ENCODE measurements at regions not wholly inside any gene's neighbourhood (a gene's known extent, or its start where the extent isn't known, plus 50 kb on each side); places are given as distances from the start of the nearest gene placed in this dataset.

- no peak for DNase-seq
These were observed 100.0 kb upstream of the HDAC4 start for GRCh38 chr2:239500574-239501550.

GRCh38 chr2:239499726-239500573, 99.1 kb upstream of the HDAC4 start:
- no peak for DNase-seq

GRCh38 chr2:239498981-239499634, 98.3 kb upstream of the HDAC4 start:
- DNase-seq: no peak

- no peak for DNase-seq
These were observed 97.8 kb upstream of the HDAC4 start for GRCh38 chr2:239498576-239498975.

GRCh38 chr2:239496700-239497099, 95.9 kb upstream of the HDAC4 start:
- DNase-seq: no peak

GRCh38 chr2:239495791-239496233, 95.0 kb upstream of the HDAC4 start:
- no peak for DNase-seq

- no peak for DNase-seq
These were observed 94.4 kb upstream of the HDAC4 start for GRCh38 chr2:239495175-239495574.

GRCh38 chr2:239494578-239494977, 93.8 kb upstream of the HDAC4 start:
- no peak for DNase-seq

- no peak for DNase-seq
These were observed 88.7 kb upstream of the HDAC4 start for GRCh38 chr2:239489481-239489880.

- DNase-seq: no peak
These were observed 87.3 kb upstream of the HDAC4 start for GRCh38 chr2:239488125-239488524.

- no peak for DNase-seq
These were observed 86.5 kb upstream of the HDAC4 start for GRCh38 chr2:239487272-239487671.

GRCh38 chr2:239485622-239486021, 84.8 kb upstream of the HDAC4 start:
- no peak for DNase-seq

GRCh38 chr2:239484571-239485355, 83.9 kb upstream of the HDAC4 start:
- DNase-seq: no peak

- DNase-seq: no peak
These were observed 82.2 kb upstream of the HDAC4 start for GRCh38 chr2:239482778-239483712.

- no peak for DNase-seq
These were observed 78.7 kb upstream of the HDAC4 start for GRCh38 chr2:239479471-239479870.

- DNase-seq: no peak
These were observed 76.8 kb upstream of the HDAC4 start for GRCh38 chr2:239477591-239477990.

- no peak for DNase-seq
These were observed 76.2 kb upstream of the HDAC4 start for GRCh38 chr2:239476757-239477585.

GRCh38 chr2:239476029-239476756, 75.4 kb upstream of the HDAC4 start:
- DNase-seq: no peak

All from activated effector memory CD4-positive, alpha-beta T cell treated with anti-CD3 and anti-CD28 coated beads, Interleukin-2, amount 50 U/mL, for 16 hours (primary cell).